Epithelial cell of prostate (primary cell): ENCODE measurements at regions not wholly inside any gene's neighbourhood (a gene's known extent, or its start where the extent isn't known, plus 50 kb on each side); places are given as distances from the start of the nearest gene placed in this dataset.

ENCODE experiments used
- DNase-seq: peaks from one replicate; pipeline ENCODE4 v3.0.0-alpha.2; 2011; ENCODE audit warnings: low read depth, low spot score
- H3K27ac ChIP-seq: fragments of 450-650 bp; 2 replicates; pipeline ENCODE4 v1.5.1; 2017; ENCODE audit warnings: mild to moderate bottlenecking

DNA sequence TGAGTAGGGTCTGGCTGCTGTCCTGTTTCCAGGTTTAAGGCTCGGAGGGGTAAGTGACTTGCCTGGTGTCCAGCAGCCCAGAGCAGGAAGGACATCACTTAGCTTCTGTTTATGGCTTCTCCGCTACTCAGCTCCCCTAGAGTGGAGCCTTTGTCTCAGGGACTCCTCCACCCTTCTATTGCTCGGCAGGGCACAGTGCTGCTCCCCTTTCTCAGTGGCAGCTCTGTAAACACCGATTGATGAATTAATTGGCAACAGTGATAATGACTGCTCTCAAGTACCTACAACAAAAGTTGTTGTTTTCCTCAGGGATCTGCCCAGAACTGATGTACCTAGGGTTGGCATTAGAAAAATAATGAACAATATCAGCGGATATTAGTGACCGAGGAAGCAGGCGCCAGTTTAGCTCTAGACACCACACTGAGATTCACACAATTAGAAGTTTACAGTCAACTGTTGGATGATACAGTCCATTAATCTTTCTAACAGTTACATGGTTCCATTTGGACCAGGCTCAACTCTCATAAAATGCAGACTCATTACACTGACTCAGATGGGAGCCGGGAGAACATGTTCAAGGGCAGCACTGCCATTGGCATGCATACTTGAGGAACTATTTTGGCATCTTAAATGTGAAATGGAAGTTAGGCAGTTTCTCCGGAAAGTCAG lies 265.7 kb downstream of the MTX2 start:
- DNase-seq, result peak; percentile 85
- H3K27ac ChIP-seq, result peak overlapping the region; percentile 75

DNA sequence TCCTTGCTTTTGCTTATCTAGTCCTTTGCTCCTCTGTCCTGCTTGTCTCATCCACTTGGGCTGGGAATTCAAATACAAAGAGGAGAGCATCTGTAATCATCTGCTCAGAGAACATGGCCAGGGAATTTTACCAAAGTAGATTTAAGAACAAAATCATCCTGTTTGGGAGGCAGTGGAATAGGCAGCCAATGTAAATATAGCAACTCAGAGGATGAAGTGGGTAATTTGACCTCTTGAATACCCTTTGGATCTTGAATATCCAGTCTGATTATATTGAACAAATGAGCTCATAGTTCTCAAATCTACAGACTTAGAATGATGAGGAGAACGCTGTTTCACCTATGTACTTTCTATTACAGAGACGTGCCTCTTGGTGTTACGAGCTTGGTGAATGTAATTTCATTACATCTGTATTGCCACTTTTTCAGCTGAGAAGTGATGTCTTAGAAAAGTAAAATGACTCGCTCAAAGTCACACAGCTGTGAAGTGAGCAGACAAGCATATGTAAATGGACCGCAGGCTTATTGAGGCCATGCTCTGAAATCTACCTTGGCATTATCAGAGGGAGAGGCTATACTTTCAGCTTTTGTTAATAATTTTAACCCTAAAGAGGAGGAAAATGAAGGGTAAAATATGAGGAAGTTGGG lies 266.3 kb downstream of the MTX2 start:
- peak; percentile 48 for DNase-seq

DNA sequence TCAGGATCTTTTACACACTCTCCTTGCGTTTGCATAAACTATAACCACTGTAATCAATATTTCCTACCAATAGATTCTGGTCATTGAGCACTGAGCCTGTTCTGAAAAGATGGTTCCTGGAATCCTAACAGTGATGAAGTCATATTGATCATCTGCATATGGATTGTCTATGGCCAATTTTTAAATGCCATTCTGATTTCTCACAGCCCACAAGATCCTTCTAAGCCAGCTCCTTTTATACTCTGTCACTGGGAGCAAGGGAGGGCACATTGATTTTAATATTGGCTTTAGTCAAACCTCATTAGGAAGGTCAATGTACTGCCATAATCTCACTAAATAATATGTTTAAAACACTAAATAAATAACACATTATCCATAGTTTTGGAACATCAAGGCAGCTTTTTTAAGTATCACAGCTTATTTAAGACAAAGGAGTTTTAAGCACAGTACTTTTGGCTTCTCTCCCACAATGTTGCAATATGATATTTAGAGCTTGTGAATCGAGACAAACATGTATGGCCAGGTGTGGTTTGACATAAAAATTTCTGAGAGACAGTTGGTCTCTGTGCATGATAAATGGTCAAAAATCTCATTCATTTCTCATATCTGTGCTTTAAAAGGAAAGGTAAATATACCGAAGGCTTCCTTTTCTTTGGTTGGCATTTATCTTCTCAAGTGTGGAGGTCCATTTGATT lies 267.3 kb downstream of the MTX2 start:
- DNase-seq, result peak; percentile 64
- H3K27ac ChIP-seq, result peak overlapping the region; percentile 75

More for the DNA sequence above, 266.3 kb downstream of the MTX2 start:
- peak overlapping the region; percentile 75 for H3K27ac ChIP-seq

DNA sequence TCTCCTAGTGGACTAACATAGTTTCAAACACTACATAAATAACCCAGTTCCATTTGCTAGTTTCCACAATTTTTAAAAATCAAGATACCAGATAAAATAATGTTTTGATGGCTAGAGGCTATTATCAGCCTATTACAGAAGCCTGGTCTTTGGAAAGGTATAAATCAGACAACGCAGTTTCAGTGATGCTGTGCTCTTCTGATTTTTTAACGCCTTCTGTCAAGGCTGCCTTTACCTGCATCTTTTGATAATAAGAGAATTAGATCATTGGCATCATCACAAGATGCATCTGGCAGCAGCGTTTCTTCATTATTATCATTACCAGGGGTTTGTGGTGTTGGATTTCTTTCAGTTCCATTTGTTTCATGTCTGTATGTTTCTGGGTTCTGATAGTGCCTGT lies 268.7 kb downstream of the MTX2 start:
- no peak for DNase-seq
- no peak overlapping the region for H3K27ac ChIP-seq

DNA sequence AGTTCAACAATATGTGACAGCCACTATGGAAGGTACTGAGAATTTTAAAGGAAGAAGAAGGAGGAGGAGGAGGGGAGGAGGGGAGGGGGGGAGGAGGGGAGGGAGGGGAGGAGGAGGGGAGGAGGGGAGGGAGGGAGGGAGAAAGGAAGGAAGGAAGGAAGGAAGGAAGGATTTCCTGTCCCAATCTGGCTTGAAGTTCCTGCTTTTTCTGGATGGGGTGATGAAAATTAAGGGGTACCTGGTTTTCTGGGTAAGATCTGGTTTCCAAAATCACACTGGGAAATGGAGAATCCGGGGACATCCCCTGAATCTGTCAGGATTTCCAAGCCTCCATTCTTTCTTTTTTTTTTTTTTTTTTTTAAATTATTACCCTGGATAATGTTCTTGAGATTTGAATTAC lies 271.8 kb downstream of the MTX2 start:
- H3K27ac ChIP-seq, result no peak overlapping the region
- DNase-seq, result no peak

DNA sequence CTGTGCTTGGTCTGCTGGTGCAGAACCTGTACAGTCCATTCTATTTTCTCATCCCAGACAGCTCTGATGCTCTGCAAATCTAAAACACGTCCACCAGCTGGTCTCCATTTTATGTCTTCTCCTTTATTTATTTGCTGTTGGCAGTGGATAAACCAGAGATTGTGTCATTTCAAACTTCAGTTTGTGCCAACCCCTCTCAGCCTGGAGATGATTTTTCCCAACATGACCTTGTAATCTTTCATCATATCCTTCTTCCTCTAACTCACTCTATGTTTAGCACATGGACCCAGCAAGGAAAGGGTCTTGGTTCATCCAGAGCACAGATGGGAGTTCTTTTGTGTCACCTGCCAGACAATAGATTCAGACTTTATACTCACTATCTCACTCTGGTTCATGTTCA lies 273.2 kb downstream of the MTX2 start:
- no peak overlapping the region for H3K27ac ChIP-seq
- DNase-seq, result no peak

DNA sequence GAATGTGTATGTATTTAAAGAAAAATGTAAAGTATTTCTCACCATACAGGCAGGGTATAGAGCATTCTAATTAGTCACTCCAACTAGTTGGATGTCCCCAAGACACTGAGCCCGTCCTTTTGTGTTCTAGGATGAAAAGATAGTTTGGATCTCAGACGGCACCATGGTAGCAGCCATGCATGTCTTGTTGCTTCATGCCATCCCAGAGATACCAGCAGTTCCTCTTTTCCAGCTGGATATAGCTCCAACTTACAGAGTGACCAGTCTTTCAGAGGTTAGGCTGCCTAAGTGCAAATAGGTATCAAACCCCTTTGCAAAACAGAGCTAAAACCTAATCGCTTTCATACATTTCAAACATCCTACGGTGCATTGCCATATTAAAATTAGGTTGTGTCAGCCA lies 275.3 kb downstream of the MTX2 start:
- no peak for DNase-seq
- H3K27ac ChIP-seq, result no peak overlapping the region

DNA sequence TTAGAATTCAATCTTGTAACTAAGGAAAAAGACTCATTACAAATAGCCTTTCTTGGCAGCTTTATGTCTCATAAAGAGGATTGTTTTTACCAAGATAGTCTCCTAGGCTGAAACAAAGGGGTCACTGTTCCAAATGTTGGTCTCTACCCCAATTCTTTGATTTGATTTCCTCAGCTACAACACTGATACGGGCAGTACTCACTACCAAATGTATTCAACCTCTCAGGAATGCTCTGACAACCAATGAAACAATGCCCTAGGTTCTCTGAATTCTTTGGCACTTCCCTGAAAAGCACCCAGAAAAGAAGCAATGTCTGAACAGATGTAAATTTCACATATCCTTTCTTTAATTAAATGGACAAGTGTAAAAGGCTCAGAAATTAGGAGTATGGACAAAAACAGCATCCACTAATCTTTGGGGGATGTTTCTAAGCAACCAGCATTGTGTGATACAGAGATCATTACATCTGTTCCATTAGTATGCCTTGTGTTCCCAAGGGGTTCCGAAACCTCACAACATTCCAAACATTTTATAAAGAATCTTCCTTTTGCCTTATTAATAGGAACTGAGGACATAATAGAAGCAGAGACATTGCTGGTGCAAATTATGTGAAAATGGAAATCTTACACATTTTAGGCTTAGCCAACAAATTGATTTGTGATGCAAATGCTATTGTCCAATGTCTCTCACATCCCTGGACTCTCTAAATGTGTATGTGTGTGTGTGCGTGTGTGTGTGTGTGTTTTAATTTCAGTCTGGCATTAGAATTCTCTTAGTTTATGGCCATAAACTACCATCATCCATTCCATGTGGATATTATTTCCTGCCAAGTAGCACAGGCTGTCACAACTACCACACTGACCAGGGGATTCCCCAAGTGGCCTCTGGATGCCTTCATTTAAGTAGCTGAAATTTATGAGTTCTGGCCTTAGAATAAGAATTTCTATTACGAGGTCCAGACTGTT lies 276.0 kb downstream of the MTX2 start:
- no peak for DNase-seq
- H3K27ac ChIP-seq, result no peak overlapping the region

DNA sequence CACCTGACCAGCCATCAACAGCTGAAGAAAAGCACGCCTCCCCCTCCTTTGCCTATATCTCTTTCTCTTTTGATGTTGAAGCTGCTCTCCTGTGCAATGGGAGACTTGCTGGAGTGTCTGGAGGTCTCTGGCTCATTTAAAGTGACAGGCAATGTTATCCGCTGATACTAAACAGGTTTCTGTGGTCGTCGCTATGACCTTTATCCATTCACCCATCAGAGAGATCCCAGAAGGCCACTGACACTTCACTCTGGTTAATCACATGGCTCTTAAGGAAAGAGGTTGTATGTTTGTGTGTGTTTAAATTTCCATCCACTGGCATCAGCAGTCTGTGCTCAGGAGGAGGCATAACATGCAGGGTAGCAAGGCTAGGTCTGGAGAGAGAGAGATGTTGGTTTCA lies 277.3 kb downstream of the MTX2 start:
- no peak overlapping the region for H3K27ac ChIP-seq
- no peak for DNase-seq

DNA sequence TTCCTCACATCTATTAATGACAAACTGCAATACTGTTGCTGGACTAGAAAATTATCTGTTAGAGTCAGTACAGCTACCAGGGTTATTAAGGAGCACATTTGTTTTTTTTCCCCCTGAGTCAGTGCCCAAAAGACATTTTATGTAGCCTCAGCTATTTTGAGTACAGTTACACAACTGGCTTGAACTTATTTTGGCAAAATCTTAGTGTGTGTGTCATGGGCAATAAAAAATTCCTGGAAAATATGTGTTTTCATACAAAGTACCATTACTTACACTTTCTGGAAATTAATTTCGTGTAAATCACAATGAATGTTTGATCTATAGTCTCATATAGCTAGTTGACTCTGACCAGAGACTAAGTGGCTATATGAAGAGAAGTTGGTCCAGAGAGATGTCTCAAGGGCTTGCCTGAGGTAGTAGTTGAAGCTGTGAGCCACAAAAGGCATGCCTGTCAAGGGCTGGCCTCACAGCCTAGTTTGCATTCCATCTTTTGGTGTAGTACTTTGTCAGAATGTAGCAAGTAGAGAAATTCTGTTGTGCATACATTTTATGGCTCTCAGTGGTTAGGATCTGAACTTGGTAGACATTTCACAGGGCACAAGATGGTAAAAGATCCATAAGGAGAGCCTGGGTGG lies 283.4 kb downstream of the MTX2 start:
- no peak overlapping the region for H3K27ac ChIP-seq
- DNase-seq, result no peak

DNA sequence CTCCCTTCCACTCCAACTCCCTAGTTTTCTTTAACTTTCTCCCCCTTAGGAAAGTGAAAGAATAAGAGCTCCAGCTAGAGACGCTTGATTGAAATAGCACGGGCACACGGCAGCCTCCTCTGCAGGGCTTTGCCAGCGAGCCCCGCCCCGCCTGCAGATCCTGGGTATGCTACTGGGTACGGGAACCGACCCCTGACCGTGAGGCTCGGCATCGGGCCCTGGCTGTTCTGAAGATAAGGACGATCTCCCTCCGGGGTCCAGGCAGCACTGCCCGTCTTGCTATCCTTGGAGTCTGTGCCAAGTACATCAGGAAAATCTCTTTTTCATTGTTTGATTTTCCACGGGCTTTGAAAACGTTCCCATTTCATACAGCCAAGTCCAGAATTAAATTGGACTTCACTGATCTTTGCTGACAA lies 284.5 kb downstream of the MTX2 start:
- no peak for DNase-seq
- peak overlapping the region; percentile 41 for H3K27ac ChIP-seq

DNA sequence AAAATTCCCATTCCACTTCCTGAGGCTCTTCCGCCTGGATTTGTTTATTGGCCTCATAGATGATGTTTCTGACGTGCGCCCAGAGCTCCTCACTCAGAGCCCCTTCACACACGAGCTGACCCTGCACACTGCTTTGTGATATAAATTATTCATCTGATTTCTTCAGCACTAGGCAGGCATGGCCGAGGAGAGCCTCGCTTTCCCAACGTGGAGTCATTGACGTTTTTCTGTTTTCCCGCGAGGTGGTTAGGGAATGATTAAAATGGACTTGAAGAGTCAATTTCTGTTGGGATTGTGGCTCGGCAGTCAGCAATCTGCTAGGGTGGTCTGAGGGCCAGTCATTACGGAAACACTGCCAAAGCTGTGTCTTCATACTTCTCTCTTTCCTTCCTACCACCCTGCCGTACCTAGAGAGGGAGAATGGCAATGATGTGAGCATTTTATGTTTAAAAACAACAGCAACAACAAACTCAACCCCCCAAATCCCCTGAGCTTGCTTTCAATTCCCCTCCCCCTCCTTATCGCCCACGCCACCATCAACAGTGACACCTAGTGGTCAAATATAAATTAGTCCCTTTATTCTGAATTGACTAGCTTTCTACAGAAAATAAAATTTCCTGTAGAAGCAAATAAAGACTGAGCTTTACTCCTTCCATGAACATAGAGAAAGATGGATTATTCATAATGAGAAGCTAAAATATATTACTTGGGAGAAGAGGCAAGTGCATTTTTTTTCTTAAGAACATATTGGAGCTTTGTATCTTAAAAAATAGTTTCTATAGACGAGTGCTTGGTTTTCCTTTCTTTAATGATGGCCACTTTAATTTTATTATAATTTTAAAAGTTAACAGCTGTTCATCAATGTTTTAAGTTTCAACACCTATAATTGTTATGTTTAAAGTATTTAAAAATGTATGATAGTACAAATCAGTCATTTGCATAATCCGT lies 285.1 kb downstream of the MTX2 start:
- peak overlapping the region; percentile 41 for H3K27ac ChIP-seq
- DNase-seq, result no peak

DNA sequence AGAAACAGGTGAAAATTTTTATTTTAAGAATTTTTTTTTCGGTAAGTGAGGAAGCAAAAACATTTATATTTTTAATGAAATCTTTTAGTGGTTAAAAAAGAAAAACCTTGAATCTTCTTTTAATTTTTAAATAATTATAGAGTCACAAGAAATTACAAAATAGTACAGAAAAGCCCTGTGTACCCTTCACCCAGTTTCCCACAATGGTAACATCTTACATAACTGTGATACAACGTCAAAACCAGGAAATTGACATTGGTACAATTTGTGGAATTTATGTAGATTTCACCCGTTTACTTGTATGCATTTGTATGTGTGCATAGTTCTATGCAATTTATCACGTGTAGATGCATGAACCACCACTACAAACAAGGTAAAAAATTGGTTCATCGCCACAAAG lies 285.9 kb downstream of the MTX2 start:
- no peak for DNase-seq
- no peak overlapping the region for H3K27ac ChIP-seq

DNA sequence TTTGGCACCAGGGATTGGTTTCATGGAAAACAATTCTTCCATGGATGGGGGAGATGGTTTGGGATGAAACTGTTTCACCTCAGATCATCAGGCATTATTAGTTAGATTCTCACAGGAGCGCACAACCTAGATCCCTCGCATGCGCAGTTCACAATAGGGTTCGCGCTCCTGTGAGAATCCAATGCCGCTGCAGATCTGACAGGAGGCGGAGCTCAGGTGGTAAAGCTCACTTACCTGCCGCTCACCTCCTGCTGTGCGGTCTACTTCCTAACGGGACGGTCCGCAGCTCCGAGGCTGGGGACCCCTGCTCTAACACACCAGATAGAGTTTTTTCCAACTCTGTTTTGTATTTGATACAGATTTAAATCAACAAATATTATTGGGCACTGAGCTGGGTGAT lies 286.5 kb downstream of the MTX2 start:
- no peak for DNase-seq
- no peak overlapping the region for H3K27ac ChIP-seq

DNA sequence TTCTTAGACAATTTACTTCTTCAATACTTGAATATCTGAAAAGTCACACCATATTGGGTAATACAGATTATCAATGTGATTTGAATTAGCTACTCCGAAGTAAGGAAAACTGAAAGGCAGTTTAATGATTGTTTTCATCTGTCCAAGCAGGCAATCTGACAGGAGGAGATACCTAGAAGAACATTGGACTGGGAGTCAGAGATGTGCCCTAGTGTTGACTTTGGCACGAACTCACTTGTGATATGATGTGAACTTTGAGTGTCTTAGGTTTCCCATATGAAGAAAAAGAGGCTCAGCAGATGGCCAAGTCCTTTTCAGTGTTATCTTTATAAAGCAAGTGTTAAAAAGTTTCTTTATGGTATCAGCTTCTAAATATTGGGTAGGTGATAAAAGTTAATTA lies 287.1 kb downstream of the MTX2 start:
- no peak for DNase-seq

DNA sequence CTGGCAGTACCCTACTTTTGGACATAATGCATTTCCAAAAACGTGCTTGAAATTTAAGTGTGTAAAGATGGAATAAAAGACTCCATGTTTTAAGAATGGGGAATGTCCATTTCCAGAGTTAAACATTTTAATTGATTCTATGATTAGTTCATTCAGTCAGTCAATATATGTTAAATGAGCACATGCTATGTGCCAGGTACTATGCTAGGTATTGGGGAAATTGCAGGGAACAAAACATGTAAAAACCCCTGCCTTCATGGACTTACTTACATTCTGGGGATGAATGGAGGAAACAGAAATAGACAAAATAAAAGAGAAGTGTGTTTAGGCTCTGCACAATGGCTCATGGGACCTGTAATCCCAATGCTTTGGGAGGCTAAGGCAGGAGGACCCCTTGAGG lies 288.6 kb downstream of the MTX2 start:
- DNase-seq, result no peak
- H3K27ac ChIP-seq, result no peak overlapping the region

More for the DNA sequence above, 287.1 kb downstream of the MTX2 start:
- H3K27ac ChIP-seq, result no peak overlapping the region

DNA sequence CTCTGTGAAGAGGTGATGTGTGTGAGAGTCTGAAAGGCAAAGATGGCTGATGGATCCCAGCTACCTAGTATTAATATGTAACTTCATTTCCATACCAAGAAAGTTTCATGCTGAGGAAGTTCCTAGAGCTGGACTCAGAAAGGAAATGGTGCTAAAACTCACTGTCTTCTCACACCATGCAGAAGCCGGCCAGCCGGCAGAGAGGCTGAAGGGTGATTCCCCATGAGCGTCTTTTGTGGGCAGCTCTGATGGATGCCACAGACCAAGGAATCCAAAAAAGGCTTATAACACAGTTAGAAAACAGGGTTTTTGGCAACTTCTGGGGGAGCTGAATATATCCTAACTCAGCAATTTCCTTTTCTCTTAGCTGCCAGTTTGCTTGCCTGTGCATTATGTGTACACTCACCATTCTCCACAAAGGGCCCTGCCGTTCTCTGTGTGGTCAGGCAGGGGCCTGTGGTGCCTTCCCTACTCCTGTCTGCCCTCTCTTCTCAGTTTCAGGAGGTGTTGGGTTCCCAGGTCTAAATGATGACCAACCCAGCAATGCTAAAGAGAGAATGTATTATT lies 289.4 kb downstream of the MTX2 start:
- no peak overlapping the region for H3K27ac ChIP-seq
- no peak for DNase-seq

DNA sequence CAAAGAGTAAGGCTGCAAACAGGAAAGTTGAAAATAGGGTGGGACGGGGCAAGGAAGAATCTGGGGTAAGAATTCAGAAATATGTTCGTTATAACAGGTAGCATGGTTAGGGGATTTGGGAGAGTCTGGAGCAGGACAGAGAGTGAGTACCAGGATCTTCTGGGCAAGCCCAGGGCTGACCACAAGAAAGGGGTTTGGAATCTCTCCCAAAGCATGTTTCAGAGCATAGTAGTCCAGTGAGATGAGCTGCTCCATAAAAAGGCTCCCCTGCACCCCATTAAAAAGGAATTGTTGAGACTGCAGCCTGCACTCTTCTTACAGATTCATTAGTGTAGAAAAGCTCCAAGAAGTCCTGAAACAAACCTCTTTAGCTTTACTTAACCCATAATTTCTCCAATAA lies 291.1 kb downstream of the MTX2 start:
- no peak overlapping the region for H3K27ac ChIP-seq

DNA sequence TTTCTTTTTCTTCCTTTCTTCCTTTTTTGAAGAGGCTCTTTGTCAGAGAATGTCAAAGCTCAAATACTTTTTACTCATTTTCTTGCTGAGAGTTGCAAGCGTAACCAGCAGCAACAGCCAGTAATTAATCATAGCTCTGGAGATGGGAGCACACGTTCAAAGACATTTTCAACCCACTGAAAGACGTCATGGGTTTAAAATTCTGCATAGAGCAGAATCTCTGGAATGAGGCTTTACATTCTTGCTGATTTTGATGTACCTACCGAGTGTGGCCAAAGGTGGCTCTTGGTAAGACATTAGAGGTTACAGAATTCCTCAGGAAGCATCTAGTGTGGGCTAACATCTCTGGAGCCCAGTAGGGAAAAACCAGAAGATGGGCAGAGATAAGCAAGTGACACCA lies 292.5 kb downstream of the MTX2 start:
- DNase-seq, result no peak
- H3K27ac ChIP-seq, result peak overlapping the region; percentile 54

More for the DNA sequence above, 291.1 kb downstream of the MTX2 start:
- no peak for DNase-seq
